ENCODE measurements at regions not wholly inside any gene's neighbourhood (a gene's known extent, or its start where the extent isn't known, plus 50 kb on each side); places are given as distances from the start of the nearest gene placed in this dataset.
A peak's percentile ranks its signal among the peaks of the same experiment; 100 is the strongest.

- no peak overlapping the region for H3K4me3 ChIP-seq (ENCODE audit: low read depth, low read length)
- TF ChIP-seq CTCF (IDR thresholded peaks at IDR 0.05; ENCODE audit: low read depth, low read length, missing control alignments): no peak
- no peak for DNase-seq (ENCODE audit: low read depth)
- in situ Hi-C loops (cut with HindIII; ENCODE audit: low sequenced_read_pairs): no loop called here
Observed at GRCh38 chr5:118195211-118195610, 793.1 kb downstream of the DTWD2 start.

- no peak for TF ChIP-seq CTCF (IDR thresholded peaks at IDR 0.05; ENCODE audit: low read depth, low read length, missing control alignments)
- H3K4me3 ChIP-seq (ENCODE audit: low read depth, low read length): no peak overlapping the region
- DNase-seq (ENCODE audit: low read depth): peak; percentile 31
- in situ Hi-C loops (cut with HindIII; ENCODE audit: low sequenced_read_pairs): no loop called here
Observed at GRCh38 chr5:118193194-118193905, 795.0 kb downstream of the DTWD2 start.

GRCh38 chr5:118185018-118185417 is 803.3 kb downstream of the DTWD2 start:
- DNase-seq (ENCODE audit: low read depth): peak; percentile 22
- in situ Hi-C loops (cut with HindIII; ENCODE audit: low sequenced_read_pairs): no loop called here

GRCh38 chr5:118176146-118176545 is 812.2 kb downstream of the DTWD2 start:
- in situ Hi-C loops (cut with HindIII; ENCODE audit: low sequenced_read_pairs): no loop called here
- TF ChIP-seq CTCF (IDR thresholded peaks at IDR 0.05; ENCODE audit: low read depth, low read length, missing control alignments): no peak
- H3K4me3 ChIP-seq (ENCODE audit: low read depth, low read length): no peak overlapping the region
- DNase-seq (ENCODE audit: low read depth): no peak

More at GRCh38 chr5:118185018-118185417, 803.3 kb downstream of the DTWD2 start:
- no peak for TF ChIP-seq CTCF (IDR thresholded peaks at IDR 0.05; ENCODE audit: low read depth, low read length, missing control alignments)
- no peak overlapping the region for H3K4me3 ChIP-seq (ENCODE audit: low read depth, low read length)

GRCh38 chr5:118174671-118175070 is 813.7 kb downstream of the DTWD2 start:
- DNase-seq (ENCODE audit: low read depth): no peak
- no peak overlapping the region for H3K4me3 ChIP-seq (ENCODE audit: low read depth, low read length)
- no peak for TF ChIP-seq CTCF (IDR thresholded peaks at IDR 0.05; ENCODE audit: low read depth, low read length, missing control alignments)
- in situ Hi-C loops (cut with HindIII; ENCODE audit: low sequenced_read_pairs): no loop called here

- TF ChIP-seq CTCF (IDR thresholded peaks at IDR 0.05; ENCODE audit: low read depth, low read length, missing control alignments): no peak
- no peak for DNase-seq (ENCODE audit: low read depth)
Observed at GRCh38 chr5:118173340-118173739, 815.0 kb downstream of the DTWD2 start.

More at GRCh38 chr5:118173340-118173739, 815.0 kb downstream of the DTWD2 start:
- in situ Hi-C loops (cut with HindIII; ENCODE audit: low sequenced_read_pairs): no loop called here
- H3K4me3 ChIP-seq (ENCODE audit: low read depth, low read length): no peak overlapping the region
